ENCODE measurements at regions not wholly inside any gene's neighbourhood (a gene's known extent, or its start where the extent isn't known, plus 50 kb on each side); places are given as distances from the start of the nearest gene placed in this dataset.

DNA sequence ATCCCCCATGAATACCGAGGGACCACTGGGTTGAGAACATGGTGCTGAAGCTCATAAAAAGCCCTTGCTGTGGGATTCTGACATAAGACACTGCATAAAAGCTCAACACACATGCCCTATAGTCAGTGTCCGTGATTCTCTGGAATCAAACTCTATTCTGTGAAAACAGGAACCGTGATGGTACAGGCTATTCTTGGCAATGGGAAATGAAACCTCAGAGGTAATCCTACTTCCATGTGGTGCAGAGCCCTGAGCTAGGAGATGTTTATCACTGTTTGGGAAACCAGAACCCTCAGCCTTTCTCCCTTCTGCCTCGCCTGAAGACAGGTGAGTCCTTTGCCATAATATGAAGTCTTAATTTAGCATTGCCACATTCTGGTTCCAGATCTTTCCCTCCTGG, 80.8 kb upstream of the PRSS1 start:
- TF ChIP-seq, protein P1, sequence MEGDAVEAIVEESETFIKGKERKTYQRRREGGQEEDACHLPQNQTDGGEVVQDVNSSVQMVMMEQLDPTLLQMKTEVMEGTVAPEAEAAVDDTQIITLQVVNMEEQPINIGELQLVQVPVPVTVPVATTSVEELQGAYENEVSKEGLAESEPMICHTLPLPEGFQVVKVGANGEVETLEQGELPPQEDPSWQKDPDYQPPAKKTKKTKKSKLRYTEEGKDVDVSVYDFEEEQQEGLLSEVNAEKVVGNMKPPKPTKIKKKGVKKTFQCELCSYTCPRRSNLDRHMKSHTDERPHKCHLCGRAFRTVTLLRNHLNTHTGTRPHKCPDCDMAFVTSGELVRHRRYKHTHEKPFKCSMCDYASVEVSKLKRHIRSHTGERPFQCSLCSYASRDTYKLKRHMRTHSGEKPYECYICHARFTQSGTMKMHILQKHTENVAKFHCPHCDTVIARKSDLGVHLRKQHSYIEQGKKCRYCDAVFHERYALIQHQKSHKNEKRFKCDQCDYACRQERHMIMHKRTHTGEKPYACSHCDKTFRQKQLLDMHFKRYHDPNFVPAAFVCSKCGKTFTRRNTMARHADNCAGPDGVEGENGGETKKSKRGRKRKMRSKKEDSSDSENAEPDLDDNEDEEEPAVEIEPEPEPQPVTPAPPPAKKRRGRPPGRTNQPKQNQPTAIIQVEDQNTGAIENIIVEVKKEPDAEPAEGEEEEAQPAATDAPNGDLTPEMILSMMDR (IDR thresholded peaks at IDR 0.05): no peak
- TF ChIP-seq POLR2A (IDR thresholded peaks at IDR 0.05) (no peak), POLR2AphosphoS5 (IDR thresholded peaks at IDR 0.05) (no peak)

All from upper lobe of left lung (tissue), 4 donors.